Omental fat pad (tissue), 3 donors: ENCODE measurements at regions not wholly inside any gene's neighbourhood (a gene's known extent, or its start where the extent isn't known, plus 50 kb on each side); places are given as distances from the start of the nearest gene placed in this dataset.

Source experiments
- ATAC-seq: fragments of 150-250 bp; one replicate; pipeline ENCODE4 v1.9.1; 2016; ENCODE audit warnings: mild to moderate bottlenecking, moderate library complexity; ENCODE audit not compliant: low FRiP score
- DNase-seq: peaks from one replicate; pipeline ENCODE4 v3.0.0-alpha.2; 2019; ENCODE audit warnings: low spot score
- TF ChIP-seq, protein P1 (sequence below), 3 donors: fragments of 450-650 bp; IDR thresholded peaks; one replicate each; pipeline ENCODE4 v1.5.1; 2016 to 2017; ENCODE audit warnings: antibody characterized with exemption in 3 of 3, mild to moderate bottlenecking in 3 of 3, moderate library complexity in 2 of 3

GRCh38 chr10:81784111-81784597, 90.8 kb upstream of the NRG3 start:
- DNase-seq = no peak
- TF ChIP-seq, protein P1, sequence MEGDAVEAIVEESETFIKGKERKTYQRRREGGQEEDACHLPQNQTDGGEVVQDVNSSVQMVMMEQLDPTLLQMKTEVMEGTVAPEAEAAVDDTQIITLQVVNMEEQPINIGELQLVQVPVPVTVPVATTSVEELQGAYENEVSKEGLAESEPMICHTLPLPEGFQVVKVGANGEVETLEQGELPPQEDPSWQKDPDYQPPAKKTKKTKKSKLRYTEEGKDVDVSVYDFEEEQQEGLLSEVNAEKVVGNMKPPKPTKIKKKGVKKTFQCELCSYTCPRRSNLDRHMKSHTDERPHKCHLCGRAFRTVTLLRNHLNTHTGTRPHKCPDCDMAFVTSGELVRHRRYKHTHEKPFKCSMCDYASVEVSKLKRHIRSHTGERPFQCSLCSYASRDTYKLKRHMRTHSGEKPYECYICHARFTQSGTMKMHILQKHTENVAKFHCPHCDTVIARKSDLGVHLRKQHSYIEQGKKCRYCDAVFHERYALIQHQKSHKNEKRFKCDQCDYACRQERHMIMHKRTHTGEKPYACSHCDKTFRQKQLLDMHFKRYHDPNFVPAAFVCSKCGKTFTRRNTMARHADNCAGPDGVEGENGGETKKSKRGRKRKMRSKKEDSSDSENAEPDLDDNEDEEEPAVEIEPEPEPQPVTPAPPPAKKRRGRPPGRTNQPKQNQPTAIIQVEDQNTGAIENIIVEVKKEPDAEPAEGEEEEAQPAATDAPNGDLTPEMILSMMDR (IDR thresholded peaks at IDR 0.05) = no peak
- ATAC-seq = no peak

DNA sequence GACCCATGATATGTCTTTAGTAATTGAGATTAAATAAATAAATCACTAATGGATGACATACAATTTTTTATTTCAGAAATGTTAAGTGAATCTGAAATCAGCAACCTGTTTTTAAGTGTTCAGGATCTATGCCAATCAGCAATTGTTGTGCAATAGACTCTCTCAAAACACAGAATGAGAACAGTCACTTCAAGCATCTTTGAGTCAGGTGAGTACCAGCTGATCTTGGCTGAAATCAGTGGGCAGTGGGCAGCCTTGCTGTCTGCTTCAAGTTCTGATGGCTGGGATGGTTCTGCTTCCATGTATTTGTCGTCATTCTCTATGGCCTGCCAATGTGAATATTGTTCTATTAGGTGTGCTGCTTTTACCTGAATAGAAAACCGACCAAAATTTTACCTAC, 82.3 kb upstream of the NRG3 start:
- TF ChIP-seq, protein P1 (IDR thresholded peaks at IDR 0.05) = no peak
- ATAC-seq (no peak), DNase-seq (no peak)

DNA sequence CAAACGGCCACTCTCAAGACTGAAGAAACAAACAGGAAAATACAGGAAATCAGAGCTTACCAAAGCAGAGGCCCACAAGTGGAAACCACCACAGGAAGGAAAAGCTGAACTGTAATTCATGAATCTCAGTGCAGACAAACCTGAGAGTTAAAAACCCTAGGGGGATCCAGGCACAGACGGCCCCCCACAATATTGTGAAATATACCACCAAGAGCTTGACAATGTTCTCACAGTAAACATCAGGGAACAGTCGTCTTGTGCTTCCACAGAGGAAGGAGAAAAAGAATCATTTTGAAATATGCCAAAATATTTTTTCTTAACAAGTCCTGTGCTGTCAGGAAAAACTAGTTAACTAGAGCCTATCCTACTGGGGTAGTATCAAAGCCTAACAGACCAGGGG, 68.2 kb upstream of the NRG3 start:
- DNase-seq (no peak), ATAC-seq (no peak)
- TF ChIP-seq, protein P1 (IDR thresholded peaks at IDR 0.05) = no peak

DNA sequence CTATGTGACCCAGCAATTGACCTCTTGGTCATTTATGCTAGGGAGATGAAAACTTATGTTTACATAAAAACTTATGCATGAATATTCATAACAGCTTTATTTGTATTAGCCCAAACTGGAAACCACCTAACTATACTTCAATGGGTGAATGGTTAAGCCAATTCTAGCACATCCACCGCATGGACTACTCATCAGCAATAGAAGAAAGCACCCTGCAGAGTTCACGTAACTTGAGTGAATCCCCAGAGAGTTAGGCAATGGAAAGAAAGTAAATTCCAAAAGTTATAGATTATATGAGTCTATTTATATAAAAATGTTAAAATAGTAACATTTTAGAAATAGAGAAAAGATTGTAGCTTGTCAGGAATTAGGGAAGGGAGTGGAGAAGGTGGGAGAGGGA, 60.2 kb upstream of the NRG3 start:
- no peak for DNase-seq
- TF ChIP-seq, protein P1 (IDR thresholded peaks at IDR 0.05) = no peak
- ATAC-seq = no peak

- no peak for ATAC-seq
Observed at GRCh38 chr10:81817596-81818170, 57.3 kb upstream of the NRG3 start.

DNA sequence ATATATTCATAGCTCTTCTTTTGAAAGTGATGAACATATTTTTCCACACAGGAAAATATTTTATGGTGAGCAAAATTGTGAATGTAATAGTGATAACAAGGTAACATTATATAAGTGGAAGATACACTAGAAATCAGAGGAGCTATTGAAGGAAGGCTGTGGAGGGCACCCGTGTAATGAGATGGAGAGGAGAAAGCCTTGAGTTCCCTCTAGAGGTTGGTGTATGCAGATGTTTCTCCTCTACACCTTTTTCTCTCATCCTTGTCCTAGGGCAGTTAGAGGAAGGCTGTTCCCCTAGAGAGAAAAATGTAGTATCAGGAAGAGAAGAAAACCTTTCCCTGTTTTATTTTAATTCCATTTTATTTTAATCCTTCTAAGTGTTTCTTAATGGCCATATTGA, 54.6 kb upstream of the NRG3 start:
- ATAC-seq (no peak), DNase-seq (no peak)
- TF ChIP-seq, protein P1 (IDR thresholded peaks at IDR 0.05) = no peak

More at GRCh38 chr10:81817596-81818170, 57.3 kb upstream of the NRG3 start:
- no peak for DNase-seq
- TF ChIP-seq, protein P1 (IDR thresholded peaks at IDR 0.05) = no peak
